ENCODE measurements at regions not wholly inside any gene's neighbourhood (a gene's known extent, or its start where the extent isn't known, plus 50 kb on each side); places are given as distances from the start of the nearest gene placed in this dataset.

DNA sequence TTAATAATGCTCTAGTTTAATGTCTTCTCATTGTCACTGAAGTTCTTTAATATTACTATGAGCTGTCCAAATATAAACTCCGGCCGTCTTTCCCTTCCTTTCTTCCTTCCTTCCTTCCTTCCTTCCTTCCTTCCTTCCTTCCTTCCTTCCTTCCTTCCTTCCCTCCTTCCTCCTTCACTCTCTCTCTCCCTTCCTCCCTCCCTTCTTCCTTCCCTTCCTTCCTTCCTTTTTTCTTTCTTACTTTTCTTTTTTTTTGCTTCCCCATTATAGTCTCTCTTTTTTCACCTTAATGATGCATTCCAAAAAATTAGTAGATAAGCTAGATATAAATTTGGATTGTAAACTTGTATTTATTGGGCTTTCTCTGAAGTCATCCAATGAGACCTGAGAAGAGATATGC lies 431.0 kb upstream of the ADGRL4 start:
- no peak overlapping the region for H3K4me3 ChIP-seq
- ATAC-seq (no peak), DNase-seq (no peak)
- intact Hi-C loops (cut with DNase I; ENCODE audit: low total_unique reads) = no loop called here
- no peaks in the 10 kb centered on the region for H3K27me3 ChIP-seq
- no peak overlapping the region for H3K27ac ChIP-seq
- TF ChIP-seq, protein P1, sequence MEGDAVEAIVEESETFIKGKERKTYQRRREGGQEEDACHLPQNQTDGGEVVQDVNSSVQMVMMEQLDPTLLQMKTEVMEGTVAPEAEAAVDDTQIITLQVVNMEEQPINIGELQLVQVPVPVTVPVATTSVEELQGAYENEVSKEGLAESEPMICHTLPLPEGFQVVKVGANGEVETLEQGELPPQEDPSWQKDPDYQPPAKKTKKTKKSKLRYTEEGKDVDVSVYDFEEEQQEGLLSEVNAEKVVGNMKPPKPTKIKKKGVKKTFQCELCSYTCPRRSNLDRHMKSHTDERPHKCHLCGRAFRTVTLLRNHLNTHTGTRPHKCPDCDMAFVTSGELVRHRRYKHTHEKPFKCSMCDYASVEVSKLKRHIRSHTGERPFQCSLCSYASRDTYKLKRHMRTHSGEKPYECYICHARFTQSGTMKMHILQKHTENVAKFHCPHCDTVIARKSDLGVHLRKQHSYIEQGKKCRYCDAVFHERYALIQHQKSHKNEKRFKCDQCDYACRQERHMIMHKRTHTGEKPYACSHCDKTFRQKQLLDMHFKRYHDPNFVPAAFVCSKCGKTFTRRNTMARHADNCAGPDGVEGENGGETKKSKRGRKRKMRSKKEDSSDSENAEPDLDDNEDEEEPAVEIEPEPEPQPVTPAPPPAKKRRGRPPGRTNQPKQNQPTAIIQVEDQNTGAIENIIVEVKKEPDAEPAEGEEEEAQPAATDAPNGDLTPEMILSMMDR (IDR thresholded peaks at IDR 0.05 in 4 of 5, conservative IDR thresholded peaks at IDR 0.05 in 1 of 5) = no peak
- TF ChIP-seq POLR2A (IDR thresholded peaks at IDR 0.05) = no peak
- no peaks in the 10 kb centered on the region for H3K36me3 ChIP-seq
- in situ Hi-C loops (cut with MboI; ENCODE audit: low sequenced_read_pairs in 4 of 4) = no loop called here
- H3K9me3 ChIP-seq = no peaks in the 10 kb centered on the region
- H3K4me1 ChIP-seq = no peaks in the 10 kb centered on the region

GRCh38 chr1:79431340-79431739 lies 424.8 kb upstream of the ADGRL4 start:
- Histone ChIP-seq H3K4me3 (no peak overlapping the region), H3K4me1 (no peaks in the 10 kb centered on the region), H3K36me3 (no peaks in the 10 kb centered on the region), H3K9me3 (no peaks in the 10 kb centered on the region), H3K27me3 (no peaks in the 10 kb centered on the region), H3K27ac (no peak overlapping the region)
- TF ChIP-seq, protein P1 (IDR thresholded peaks at IDR 0.05 in 4 of 5, conservative IDR thresholded peaks at IDR 0.05 in 1 of 5) = no peak
- no peak for TF ChIP-seq POLR2A (IDR thresholded peaks at IDR 0.05)
- DNase-seq (no peak), ATAC-seq (no peak)
- in situ Hi-C loops (cut with MboI; ENCODE audit: low sequenced_read_pairs in 4 of 4) (no loop called here), intact Hi-C loops (cut with DNase I; ENCODE audit: low total_unique reads) (no loop called here)

DNA sequence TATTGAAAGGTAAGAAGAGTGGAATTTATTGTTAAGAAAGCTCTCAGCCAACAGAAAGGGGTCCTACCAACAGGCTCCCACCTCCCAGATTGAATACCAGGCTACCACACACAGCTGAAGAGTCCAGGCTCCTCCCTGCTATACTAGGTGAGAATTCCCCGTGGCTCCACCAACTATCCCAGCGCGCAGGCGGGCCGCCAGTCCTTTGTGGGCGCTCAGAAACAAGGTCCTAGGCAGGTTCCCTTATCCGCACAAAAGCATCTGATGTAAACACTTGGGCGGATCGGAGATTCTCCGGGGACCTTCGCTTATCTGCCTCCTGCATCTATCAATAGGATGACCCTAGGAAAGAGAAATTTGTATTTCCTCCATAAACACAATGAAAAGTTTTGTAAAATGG lies 423.9 kb upstream of the ADGRL4 start:
- intact Hi-C loops (cut with DNase I; ENCODE audit: low total_unique reads) (no loop called here), in situ Hi-C loops (cut with MboI; ENCODE audit: low sequenced_read_pairs in 4 of 4) (no loop called here)
- no peak for ATAC-seq

DNA sequence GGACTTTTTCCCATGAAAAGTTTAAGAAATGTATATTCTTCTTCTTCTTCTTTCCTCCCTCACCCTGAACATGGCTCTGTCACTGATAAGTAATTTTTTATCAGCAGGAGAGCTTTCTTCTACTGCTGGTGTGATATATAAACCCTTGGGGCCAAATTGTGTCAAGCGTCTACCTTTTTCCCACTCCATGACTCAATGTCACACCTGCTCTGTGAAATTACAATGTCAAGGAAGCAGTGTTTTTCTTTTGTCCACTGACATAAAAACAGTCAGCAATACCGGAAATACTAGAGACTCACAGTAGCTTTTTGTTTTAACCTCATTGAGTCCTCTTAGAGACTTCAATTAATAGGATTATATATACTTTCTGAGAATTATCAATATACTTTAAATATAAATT lies 416.2 kb upstream of the ADGRL4 start:
- Histone ChIP-seq H3K27ac (no peak overlapping the region), H3K4me3 (no peak overlapping the region), H3K9me3 (no peaks in the 10 kb centered on the region), H3K36me3 (no peaks in the 10 kb centered on the region), H3K27me3 (no peaks in the 10 kb centered on the region), H3K4me1 (no peaks in the 10 kb centered on the region)
- no peak for ATAC-seq
- in situ Hi-C loops (cut with MboI; ENCODE audit: low sequenced_read_pairs in 4 of 4) = no loop called here
- DNase-seq = no peak
- intact Hi-C loops (cut with DNase I; ENCODE audit: low total_unique reads) = no loop called here
- TF ChIP-seq, protein P1 (IDR thresholded peaks at IDR 0.05 in 4 of 5, conservative IDR thresholded peaks at IDR 0.05 in 1 of 5) = no peak
- no peak for TF ChIP-seq POLR2A (IDR thresholded peaks at IDR 0.05)

More for the DNA sequence above, 423.9 kb upstream of the ADGRL4 start:
- no peaks in the 10 kb centered on the region for H3K27me3 ChIP-seq
- H3K36me3 ChIP-seq = no peaks in the 10 kb centered on the region
- TF ChIP-seq, protein P1 (IDR thresholded peaks at IDR 0.05 in 4 of 5, conservative IDR thresholded peaks at IDR 0.05 in 1 of 5) = no peak
- no peak for TF ChIP-seq POLR2A (IDR thresholded peaks at IDR 0.05)
- H3K9me3 ChIP-seq = no peaks in the 10 kb centered on the region
- no peak overlapping the region for H3K4me3 ChIP-seq
- H3K4me1 ChIP-seq = no peaks in the 10 kb centered on the region
- H3K27ac ChIP-seq = no peak overlapping the region
- DNase-seq = no peak

DNA sequence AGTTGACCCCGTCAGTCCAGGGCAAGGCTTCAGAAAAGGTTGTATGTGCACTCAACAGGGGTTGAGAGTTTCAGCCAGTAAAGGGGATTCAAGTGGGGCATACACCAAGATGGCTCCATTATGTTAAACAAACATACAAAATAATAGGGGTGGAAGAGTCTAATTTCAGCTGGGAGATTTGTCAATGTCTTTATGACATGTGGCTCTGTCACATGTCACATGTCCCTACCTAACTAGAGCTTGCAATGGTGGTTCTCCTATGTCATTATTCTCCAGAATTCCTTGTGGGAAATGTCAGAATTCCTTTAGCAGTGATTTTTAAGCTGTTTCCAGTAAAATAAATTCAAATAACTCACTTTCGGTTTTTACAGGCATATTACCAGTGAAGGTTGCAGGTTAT lies 392.0 kb upstream of the ADGRL4 start:
- ATAC-seq (no peak), DNase-seq (no peak)
- Histone ChIP-seq H3K9me3 (no peaks in the 10 kb centered on the region), H3K4me1 (no peaks in the 10 kb centered on the region), H3K36me3 (no peaks in the 10 kb centered on the region), H3K4me3 (no peak overlapping the region), H3K27me3 (no peaks in the 10 kb centered on the region), H3K27ac (no peak overlapping the region)
- no peak for TF ChIP-seq POLR2A (IDR thresholded peaks at IDR 0.05)
- TF ChIP-seq, protein P1 (IDR thresholded peaks at IDR 0.05 in 4 of 5, conservative IDR thresholded peaks at IDR 0.05 in 1 of 5) = no peak
- intact Hi-C loops (cut with DNase I; ENCODE audit: low total_unique reads) = no loop called here
- in situ Hi-C loops (cut with MboI; ENCODE audit: low sequenced_read_pairs in 4 of 4) = no loop called here
